NCI-H82 treated with DMSO at 0.1 percent for 48 hours (cell line): ENCODE measurements at regions not wholly inside any gene's neighbourhood (a gene's known extent, or its start where the extent isn't known, plus 50 kb on each side); places are given as distances from the start of the nearest gene placed in this dataset.
"Not testable (repeated sequence)": the region's sequence is repeated elsewhere in the genome, so short reads cannot be mapped to it uniquely, and the experiment has no call there.

Experiments
- DNase-seq: peaks from one replicate; lab custom pipeline; 2025; ENCODE audit not compliant: unreplicated experiment; lab: John Stamatoyannopoulos, UW

- no peak for DNase-seq
These were observed 238.3 kb upstream of the TRIB2 start for GRCh38 chr2:12478151-12479064.

GRCh38 chr2:12479065-12479601 lies 237.6 kb upstream of the TRIB2 start:
- DNase-seq = no peak

GRCh38 chr2:12484536-12485115 lies 232.1 kb upstream of the TRIB2 start:
- no peak for DNase-seq

- no peak for DNase-seq
These were observed 230.3 kb upstream of the TRIB2 start for GRCh38 chr2:12486205-12487118.

- no peak for DNase-seq
These were observed 229.3 kb upstream of the TRIB2 start for GRCh38 chr2:12487253-12488004.

- no peak for DNase-seq
These were observed 228.1 kb upstream of the TRIB2 start for GRCh38 chr2:12488352-12489318.

GRCh38 chr2:12490641-12491040 lies 226.1 kb upstream of the TRIB2 start:
- DNase-seq = no peak

- not testable (repeated sequence) for DNase-seq
These were observed 224.4 kb upstream of the TRIB2 start for GRCh38 chr2:12492360-12492759.

GRCh38 chr2:12493031-12493513 lies 223.7 kb upstream of the TRIB2 start:
- DNase-seq = no peak

GRCh38 chr2:12495247-12495868 lies 221.4 kb upstream of the TRIB2 start:
- DNase-seq = no peak

- DNase-seq = no peak
These were observed 218.4 kb upstream of the TRIB2 start for GRCh38 chr2:12498286-12498685.

- DNase-seq = no peak
These were observed 218.0 kb upstream of the TRIB2 start for GRCh38 chr2:12498704-12499103.

- no peak for DNase-seq
These were observed 215.8 kb upstream of the TRIB2 start for GRCh38 chr2:12500899-12501298.

- no peak for DNase-seq
These were observed 215.1 kb upstream of the TRIB2 start for GRCh38 chr2:12501469-12502158.

- DNase-seq = no peak
These were observed 214.0 kb upstream of the TRIB2 start for GRCh38 chr2:12502759-12503158.

GRCh38 chr2:12504443-12504842 lies 212.3 kb upstream of the TRIB2 start:
- DNase-seq = no peak

GRCh38 chr2:12506846-12507245 lies 209.9 kb upstream of the TRIB2 start:
- DNase-seq = no peak

GRCh38 chr2:12507295-12507694 lies 209.4 kb upstream of the TRIB2 start:
- DNase-seq = no peak
